ENCODE measurements at regions not wholly inside any gene's neighbourhood (a gene's known extent, or its start where the extent isn't known, plus 50 kb on each side); places are given as distances from the start of the nearest gene placed in this dataset.

DNA sequence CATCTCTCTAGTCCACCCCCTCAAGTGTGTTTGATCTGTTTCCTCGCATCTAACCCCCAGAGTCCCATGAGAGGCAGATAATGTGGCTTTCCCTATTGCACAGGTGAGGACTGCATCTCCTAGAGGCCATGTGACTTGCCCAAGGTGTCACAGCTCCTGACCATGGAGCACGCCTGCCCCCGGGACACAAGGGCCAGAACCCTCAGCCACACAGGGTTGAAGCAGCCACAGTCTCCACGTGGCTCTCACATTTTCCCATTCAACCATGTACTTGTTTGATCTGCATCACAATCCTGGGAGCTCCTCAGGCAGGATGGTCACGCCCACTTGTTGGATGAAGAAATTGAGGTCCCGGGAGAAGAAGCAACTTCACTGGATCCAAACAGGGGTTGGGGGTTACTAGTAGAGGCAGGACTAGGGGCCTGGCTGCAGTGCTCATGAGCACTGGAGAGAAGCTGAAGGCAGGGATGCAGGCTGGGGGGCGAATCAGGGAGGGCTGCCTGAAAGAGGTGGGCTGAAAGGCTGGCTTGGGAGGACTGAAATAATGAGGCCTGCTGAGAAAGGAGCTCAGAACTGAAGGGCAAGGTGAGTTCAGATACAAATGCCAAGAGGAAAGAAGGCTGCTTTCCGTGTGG lies 207.9 kb downstream of the PTPRU start:
- no peak for DNase-seq

DNA sequence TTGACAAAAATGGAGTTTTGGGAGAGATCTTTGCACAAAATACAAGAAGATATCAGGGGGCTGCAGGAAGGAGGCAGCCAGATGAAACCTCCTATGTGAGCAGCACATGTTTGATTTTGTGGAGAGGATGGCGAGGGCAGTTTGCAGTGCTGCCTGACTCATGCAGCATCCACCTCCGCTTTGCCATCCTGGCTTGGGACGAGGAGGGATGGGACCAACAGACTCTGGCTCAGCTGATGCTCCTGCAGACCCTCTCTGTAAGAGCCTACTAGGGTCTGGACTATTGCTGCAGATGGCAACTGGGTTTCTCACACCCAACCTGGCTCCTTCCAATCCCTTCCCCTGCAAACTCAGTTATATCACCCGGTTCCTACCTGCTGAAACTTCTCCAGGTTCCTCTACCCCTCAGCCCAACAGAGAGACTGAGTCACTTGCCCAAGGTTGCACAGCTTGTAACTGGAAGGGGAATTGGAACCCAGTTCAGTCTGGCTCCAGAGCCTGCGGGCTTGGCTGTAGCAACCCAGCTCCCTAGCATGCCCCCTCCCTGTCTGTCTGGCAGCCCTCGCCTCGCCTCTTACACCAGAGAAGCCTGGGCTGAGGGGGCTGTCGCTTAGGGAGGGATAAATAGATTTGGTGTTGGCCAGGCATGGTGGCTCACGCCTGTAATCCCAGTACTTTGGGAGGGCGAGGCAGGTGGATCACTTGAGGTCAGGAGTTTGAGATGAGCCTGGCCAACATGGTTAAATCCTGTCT lies 205.8 kb downstream of the PTPRU start:
- DNase-seq = no peak

DNA sequence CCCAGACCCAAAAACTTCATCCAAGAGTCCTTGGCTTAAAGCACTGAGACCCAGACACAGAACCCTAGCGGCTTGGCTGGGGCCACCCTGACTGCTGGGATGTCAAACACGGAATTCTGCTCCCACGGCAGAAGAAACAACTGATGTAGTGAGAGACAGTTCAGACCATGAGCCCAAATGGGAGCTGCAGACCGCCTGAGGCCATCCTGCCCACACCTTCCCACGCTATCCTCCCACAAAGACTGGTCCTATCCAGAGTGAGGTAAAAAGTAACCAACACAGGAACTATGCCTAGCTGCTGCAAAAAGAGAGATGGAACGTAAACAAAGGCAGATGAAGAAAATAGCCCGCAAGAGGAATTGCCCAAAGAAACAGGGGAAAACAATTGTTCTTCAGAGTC lies 203.3 kb downstream of the PTPRU start:
- no peak for DNase-seq

DNA sequence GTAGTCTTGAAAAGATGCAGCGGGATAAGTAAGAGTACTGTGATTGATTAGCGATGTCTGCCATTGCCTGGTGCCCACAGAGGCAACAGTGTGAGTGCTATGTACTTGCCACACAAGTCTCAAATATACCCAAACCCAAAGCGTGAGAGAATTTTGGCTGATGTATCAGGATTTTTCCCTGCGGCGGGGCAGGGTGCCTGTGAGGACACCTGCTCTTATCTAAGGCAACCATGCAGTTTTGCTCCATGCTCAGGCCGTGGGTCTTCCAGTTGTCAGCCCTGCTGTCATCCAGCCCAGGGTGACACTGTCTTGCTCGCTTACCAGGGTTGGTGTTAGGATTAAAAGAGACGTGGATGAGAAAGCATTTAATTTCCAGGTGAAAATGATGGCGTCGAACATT lies 202.7 kb downstream of the PTPRU start:
- no peak for DNase-seq

DNA sequence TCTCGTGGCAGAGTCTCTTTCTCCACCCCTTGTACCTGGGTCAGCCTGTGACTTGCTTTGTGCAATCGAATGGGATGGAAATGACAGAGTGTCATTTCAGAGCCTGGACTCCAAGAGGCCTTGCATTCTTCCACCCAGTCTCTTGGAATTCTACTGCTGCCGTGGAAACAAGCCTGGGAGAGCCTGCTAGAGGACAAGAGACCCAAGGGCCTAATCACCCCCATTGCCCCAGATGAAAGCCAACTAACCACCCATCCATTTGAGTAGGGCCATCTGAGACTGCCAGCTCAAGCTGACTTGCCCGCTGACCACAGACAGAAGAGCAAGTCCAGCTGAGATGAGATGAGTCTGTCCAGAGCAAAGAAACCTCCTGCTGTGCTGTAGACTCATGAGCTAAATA lies 201.6 kb downstream of the PTPRU start:
- DNase-seq = no peak

DNA sequence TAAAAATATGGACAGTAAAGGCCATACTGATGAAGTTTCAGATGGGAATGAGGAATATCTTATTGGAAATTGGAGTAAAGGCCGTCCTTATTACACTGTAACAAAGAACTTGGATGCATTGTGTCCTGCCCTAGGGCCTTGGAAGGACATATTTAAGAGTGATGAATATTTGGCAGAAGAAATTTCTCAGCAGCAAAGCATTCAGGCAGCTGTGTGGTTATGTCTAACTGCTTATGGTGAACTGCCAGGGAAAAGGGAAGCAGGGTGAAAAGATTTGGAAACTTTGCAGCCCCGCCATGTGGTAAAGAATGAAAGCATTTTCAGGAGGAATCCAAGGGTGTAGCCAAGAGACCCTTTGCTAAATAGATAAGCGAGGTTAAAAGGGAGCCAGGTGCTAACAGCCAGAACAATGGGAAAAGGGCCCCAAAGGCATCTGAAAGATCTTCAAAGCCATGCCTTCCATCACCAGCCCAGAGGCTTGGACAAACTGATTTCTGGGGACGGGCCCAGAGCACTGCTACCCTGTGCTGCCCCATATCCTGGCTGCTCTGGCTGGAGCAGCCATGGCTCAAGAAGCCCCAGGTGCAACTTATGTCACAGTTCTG lies 200.0 kb downstream of the PTPRU start:
- DNase-seq = no peak

DNA sequence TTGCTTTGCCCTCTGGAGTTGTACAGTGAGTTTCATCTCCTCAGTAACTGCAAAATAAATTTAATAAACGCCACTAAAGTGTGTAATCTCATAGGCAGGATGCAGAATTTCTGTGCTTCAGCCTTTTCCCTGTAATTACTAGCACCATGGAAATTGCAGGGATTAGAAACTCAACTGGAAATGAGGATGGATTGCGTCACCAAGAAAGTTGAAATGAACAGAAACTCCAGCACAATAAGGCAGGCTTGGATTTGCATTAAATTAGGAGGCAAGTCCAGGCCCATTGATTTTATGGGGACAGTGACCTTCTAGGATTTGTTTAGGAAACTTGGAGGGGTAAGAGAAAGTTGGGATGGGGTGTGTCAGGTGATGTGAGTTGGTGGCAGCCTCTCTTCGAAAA lies 197.5 kb downstream of the PTPRU start:
- no peak for DNase-seq

DNA sequence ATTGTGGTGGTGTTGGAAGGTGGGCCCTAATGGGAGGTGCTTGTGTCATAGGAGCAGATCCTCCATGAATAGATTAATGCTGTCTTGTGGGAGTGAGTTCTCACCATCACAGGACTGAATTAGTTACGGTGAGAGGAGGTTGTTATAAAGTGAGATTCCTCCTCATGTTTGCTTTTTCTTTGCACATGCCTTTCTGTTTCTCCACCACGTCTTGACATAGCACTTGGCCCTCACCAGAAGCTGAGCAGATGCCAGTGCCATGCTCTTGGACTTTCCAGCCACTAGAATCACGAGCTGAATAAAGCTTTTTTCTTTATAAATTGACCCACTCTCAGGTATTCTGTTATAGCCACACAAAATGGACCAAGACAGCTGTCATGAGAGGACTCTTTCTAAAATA lies 194.8 kb downstream of the PTPRU start:
- no peak for DNase-seq

DNA sequence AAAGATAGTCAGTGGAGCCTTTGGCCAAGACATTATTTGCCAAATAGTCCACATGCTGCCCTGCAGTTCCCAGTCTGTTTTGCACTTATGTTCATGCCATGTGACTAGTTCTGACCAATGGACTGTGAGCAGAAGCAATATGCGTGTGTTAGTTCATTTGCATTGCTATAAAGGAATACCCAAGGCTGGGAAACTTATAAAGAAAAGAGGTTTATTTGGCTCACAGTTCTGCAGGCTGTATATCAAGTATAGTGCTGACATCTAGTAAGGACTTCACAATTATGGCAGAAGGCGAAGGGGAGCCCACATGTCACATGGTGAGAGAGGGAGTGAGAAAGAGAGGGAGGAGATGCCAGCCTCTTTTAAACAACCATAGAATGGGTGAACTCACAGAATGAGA lies 193.3 kb downstream of the PTPRU start:
- no peak for DNase-seq

DNA sequence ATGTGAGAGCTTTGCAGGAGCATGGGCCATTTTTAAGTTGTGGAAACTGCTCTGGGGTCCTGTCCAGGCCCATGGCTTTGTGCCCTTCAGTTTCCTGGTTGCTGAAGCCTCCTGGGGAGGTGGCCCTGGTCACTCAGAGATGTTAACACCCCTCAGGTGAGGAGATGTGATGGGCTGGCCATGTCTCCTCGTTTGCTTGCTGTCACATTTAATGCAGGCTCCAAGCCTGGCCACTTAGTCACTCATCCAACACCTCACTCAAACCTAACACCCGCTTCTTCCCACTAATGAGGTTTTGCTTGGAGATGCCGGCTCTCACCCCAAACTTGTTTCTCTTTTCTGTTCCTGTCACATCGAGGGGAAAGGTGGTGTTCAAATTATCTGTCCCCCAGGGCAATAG lies 192.7 kb downstream of the PTPRU start:
- no peak for DNase-seq

DNA sequence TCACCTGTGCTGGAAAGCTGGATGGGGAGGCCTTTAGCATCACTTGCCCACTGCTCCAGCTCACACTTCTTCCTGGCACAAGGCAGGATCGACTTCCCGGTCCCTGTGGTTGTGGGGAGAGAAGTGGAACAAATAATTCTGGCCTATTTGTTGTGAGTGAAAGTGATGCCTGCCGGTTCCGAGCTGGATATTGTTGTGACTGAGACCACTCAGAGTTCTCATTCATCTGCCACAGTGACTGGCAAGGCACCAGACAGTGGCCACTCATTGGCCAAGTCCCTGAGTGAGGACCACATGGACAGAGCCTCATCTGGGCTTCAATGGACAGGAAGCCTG lies 191.9 kb downstream of the PTPRU start:
- DNase-seq = no peak

DNA sequence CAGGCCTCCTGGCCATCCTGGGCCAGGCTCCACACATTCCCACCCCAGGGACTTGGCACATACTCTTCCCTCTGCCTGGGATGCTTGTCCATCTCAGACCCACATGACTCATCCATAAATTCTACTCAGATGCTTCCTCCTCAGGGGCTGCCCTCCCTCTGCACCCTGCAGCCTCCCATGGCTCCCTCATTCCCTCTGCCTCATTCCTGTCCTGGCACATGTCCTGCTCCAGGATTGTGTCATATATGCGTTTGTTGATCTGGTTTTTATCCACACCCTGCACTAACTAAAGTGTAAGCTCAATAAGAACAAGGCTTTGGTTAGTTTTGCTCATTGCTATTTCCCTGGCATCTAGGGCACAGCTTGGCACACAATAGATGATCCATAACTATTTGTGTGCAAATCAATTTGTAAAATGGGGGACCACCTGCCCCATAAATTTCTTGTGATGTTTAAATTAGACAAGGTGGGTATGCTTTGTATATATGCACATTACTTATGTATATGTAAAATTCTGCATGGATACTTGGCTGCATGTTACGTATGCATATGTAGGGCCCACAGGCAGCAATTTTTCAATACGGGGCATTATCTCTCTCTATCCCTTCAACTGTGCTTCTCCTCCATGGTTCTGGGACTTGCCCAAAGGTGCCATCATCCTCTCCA lies 191.4 kb downstream of the PTPRU start:
- no peak for DNase-seq

DNA sequence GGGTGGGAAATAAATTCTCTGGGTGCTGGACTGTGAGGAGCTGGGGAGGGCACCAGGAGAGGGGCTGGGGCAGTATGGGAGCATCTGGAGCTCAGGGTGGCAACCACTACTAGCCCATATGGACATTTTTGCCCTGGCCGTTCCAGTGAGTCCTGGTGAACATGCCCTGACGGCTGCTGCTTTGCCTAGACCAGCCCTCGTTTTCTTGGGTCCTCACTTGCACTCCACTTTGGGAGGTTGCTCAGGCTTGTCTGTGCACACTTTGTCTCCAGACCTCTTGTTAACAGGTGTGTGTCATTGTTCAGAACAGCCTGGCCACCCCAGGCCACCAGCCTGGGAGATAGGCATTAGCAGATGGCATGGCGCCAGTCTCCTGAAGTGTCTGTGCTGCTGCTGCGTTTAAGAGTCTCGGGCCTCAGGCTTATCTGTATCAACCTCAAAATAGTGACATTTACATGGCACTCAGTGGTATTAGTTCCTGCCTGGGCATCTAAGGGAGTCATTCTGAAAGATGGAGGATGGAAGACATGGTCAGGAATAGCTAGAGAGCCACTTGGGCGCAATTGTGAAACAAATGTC lies 190.5 kb downstream of the PTPRU start:
- DNase-seq = no peak

DNA sequence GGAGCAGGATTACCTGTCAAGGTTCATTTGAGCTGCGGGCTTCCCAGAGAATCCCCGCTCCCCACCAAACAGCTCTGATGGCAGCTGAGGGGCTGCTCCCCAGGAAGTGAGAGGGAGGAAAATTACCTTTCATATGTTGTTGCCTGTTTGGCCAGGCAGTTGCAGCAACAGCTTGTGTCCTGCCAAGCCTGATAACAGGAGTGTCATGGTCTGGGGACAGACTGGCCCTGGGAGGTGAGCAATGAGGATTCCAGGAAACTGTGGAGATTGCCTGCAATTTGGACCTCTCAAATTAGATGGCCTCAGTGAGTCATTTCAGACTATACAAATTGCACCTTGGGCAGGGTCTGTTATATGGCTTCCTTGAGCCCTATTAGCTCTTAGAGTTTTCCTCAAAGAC lies 189.3 kb downstream of the PTPRU start:
- no peak for DNase-seq

DNA sequence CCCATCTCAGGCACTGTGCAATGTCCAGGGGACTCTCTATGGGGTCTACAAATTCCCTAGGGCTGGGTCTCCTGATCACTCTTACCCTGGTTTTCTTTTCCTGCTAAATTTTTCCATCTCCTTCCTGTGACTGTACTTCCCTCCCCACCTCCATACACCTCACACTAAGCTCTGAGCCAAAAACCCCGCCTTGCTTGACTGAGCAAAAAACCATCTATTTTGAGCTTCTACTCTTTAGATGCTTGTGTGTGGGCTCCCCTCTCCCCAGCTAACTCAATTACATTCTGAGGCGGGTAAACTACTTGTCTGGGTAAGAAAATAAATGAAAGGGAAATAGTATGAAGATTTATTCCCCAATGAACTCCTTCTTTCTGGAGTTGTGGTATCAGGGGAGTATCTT lies 187.9 kb downstream of the PTPRU start:
- DNase-seq = no peak

DNA sequence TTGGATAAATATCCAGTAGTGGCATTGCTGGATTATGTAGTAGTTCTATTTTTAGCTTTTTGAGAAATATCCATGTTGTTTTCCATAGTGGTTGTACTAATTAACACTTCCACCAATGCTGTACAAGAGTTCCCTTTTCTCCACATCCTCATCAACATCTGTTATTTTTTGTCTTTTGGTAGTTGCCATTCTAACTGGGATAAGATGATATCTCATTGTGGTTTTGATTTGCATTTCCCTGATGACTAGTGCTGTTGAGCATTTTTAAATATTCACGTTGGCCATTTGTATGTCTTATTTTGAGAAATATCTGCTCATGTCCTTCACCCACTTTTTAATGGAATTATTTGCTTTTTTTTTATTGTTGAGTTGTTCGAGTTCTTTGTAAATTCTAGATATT lies 183.9 kb downstream of the PTPRU start:
- DNase-seq = no peak

DNA sequence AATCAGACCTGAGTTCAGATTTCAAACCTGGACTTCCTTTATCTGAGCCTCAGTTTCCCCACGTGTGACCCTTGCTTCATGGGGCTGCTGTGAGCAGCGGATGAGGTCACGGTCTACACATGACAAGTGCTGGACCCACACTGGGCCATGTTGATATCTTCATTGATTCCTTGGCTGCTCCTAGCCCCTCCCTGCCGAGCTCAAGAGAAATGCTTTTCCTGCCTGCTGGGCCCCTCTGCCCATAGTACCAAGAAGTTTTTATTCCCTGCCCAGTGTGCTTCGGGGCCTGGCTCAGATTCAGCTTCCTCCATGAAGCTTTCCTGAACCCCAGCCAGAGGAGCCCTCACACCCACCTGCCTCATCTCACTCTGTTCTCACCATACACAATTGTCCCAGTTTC lies 181.6 kb downstream of the PTPRU start:
- no peak for DNase-seq

DNA sequence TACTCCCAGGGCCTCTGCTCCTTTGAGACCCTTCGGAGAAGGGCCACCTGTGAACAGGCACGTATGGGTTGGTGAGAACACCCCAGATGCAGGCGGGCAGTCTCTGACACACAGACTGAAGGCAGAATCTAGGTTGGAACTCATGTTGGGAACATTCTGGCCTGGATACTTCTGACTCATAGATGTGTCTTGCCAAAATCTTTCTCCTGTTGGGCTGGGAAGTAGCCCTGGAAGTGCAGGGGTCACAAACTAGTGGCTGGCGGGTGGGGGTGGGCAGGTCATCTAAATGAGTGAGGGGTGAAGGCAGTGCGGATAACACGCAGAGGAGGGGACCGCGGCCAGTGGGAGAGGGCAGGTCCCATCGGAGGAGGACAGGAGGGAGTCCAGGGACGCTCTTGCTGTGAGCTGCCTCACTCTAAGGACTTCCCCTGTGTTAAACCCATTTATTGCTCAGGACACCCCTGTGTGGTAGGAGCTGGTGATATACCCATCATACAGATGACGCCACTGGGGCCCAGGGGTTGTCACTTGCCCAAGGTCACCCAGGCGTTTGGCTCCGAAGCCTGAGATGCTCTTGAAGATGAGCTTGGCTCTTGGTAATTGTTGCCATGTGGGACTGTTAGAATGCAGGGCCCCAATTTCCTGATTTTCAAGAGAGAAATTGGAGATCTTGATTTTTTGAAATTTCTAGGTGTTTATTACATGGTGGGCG lies 181.0 kb downstream of the PTPRU start:
- DNase-seq = no peak

DNA sequence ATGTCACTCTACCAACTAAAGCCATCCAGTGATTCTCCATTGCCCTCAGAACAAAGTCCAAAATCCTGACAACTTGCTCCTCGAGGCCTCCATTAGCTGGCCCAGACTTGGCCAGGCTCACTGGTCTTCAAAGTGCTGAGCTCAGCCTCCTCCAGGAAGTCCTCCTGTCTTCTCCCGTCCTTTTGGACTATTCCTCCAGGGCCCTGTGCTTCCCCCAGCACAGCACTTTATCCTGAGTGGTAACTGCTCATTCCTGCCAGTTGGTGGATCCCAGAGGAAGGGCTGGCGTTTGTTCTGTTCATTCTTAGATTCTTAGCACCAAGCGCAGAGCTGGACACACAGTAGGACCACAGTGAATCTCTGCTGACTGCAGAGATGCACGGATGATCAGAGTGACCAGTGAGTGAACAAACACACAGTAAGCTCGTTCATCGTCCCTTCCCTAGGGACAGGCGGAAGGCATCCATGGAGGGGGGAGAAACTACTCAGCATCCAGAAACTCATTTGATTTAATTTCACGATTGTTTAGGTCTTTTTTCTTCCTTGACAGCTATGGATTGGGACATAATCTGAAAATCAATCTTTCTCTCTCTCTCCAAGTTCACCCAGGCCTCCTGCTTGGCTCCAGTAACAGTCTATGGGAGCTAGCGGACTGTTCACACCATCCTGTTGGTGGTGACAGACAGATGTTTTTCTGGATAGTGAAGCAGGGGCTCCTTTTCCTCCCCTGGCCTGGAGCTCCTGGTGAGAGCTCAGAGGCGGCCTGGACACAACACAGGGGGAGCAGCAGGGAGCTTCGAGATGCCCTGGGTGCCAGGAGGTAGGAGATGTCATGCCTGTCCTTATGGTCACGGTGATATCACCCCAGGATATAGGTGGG lies 180.2 kb downstream of the PTPRU start:
- no peak for DNase-seq

DNA sequence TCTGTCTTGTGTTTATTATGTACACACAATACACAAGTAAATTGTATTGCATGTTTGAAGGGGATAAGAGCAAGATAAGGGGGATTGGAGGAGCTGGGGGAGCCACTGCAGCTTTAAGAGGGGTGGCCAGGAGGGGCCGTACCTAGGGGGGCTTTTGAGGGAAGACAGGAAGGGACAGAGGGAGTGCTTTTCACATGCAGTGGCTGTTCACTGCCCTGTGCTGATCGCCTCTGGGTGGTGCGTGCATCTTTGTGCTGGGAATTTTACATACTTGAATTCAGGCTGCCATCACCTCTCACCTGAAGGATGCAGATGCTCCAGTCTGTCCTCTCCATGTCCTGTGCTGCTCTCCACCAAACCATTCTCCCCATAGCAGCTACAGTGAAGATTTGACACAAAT lies 179.5 kb downstream of the PTPRU start:
- no peak for DNase-seq

DNA sequence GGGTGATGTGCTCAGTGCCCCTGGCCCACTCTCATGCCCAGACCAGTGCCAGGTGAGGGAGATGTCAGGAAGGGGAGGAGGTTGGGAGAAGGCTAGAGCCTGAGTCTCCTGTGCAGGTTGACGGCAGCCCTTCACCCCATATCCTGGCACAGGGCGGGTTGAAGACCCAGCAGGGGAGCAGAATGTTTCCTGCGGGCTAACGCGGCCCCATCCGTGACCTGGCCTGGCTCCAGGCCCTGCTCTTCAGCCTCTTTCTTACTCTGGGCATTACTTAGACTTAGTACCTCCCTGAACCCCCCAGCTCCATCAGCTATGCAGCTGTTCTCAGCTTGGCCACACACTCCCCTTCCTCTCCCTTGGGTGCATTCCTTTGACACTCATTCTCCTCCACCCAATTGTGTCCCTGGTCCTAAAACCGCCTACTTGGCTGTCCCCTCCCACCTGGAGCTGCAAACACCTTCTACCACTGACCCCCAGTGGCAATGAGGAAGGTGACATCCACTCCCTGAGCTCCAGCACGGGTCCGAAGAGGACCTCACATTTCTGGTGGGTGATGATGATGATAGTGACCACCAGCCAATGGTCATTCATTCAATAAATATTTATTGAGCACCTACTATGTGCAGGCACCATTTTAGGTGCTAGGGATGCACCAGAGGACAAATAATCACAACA lies 179.0 kb downstream of the PTPRU start:
- peak; percentile 20 for DNase-seq
